ENCODE measurements at regions not wholly inside any gene's neighbourhood (a gene's known extent, or its start where the extent isn't known, plus 50 kb on each side); places are given as distances from the start of the nearest gene placed in this dataset.
"Not testable (repeated sequence)": the region's sequence is repeated elsewhere in the genome, so short reads cannot be mapped to it uniquely, and the experiment has no call there.

DNA sequence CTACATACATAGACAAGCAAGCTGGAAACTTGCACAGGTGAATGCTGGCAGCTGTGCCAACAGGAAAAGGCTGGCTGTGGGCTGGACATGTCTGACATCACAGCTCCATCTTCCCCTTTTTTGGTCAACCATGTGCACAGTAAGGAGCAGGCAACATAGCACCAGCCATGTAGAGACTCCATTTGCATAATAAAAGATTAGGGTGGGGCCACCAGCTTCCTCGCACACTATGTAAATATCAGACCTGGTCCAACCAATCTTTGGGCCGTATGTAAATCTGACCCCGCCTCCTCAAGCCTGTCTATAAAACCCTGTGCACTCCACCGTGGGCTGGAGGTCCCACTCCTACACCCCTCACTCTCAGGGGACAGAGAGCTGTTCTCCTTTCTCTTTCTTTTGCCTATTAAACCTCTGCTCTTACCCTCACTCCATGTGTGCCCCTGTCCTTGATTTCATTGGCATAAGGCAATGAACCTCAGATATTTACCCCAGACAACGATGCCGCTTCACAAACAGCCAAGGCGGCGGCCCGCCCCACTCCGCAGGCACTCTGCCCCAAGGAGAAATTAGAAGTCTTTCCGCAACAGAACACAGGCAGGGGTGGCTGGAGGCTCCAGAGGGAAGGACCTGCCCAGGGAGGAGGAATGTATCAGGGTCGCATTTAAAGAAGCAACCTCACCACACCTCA, 862.2 kb downstream of the TRIML1 start:
- TF ChIP-seq, protein P1, sequence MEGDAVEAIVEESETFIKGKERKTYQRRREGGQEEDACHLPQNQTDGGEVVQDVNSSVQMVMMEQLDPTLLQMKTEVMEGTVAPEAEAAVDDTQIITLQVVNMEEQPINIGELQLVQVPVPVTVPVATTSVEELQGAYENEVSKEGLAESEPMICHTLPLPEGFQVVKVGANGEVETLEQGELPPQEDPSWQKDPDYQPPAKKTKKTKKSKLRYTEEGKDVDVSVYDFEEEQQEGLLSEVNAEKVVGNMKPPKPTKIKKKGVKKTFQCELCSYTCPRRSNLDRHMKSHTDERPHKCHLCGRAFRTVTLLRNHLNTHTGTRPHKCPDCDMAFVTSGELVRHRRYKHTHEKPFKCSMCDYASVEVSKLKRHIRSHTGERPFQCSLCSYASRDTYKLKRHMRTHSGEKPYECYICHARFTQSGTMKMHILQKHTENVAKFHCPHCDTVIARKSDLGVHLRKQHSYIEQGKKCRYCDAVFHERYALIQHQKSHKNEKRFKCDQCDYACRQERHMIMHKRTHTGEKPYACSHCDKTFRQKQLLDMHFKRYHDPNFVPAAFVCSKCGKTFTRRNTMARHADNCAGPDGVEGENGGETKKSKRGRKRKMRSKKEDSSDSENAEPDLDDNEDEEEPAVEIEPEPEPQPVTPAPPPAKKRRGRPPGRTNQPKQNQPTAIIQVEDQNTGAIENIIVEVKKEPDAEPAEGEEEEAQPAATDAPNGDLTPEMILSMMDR (IDR thresholded peaks at IDR 0.05): no peak
- Mint-ChIP-seq H3K27me3 (no peaks in the 10 kb centered on the region), H3K4me1 (ENCODE audit: low read depth) (no peaks in the 10 kb centered on the region), H3K4me3 (no peak overlapping the region), H3K27ac (no peak overlapping the region), H3K36me3 (ENCODE audit: low read depth) (no peaks in the 10 kb centered on the region), H3K9me3 (peaks cover 7% of the 10 kb centered on the region)
- Histone ChIP-seq H3K36me3 (ENCODE audit: insufficient read depth, low read length) (no peaks in the 10 kb centered on the region), H3K9me3 (ENCODE audit: control insufficient read depth in 1 of 2, insufficient read depth in 1 of 2, low read length in 2 of 2) (peaks cover 5 to 12% of the 10 kb centered on the region in 2 experiments), H3K27ac (ENCODE audit: low read depth in 1 of 2, low read length in 2 of 2) (no peak overlapping the region), H3K4me1 (ENCODE audit: insufficient read depth, low read length) (no peaks in the 10 kb centered on the region), H3K4me3 (ENCODE audit: low read length) (no peak overlapping the region), H3K27me3 (ENCODE audit: control insufficient read depth in 1 of 2, insufficient read depth in 2 of 2, low read length in 2 of 2) (no peaks in the 10 kb centered on the region)
- DNase-seq: no peak
- ATAC-seq (ENCODE audit: poor library complexity): no peak
- intact Hi-C loops (cut with DNase I, micrococcal nuclease): no loop called here
- CTCF ChIA-PET: no interaction called here
- POLR2A ChIA-PET: interaction anchor here (0.7 kb wide), 1 partner anchor 109 kb away, joined by 3 read pairs; no protein-coding TSS in a partner anchor

DNA sequence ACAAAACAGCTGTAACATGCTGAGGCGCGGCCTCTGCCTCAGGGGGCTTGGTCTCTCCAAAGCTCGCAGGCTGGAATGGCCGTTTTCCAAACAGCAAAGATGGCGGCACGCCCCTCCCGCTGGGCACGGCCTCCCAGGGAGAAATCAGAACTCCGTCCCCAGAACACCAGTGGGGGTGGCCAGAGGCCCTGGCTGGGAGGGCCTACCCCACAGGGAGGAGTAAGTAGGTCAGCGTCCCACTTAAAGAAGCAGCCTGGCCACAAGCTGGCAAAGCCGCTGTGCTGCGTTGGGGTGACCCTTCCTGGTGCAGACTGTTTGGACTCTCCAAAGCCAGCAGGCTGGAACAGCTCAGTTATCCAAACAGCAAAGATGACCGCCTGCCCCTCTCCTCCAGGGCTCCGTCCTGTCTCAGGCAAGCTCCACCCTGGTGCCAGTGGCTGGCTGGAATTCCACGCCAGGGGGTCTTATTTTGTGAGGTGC, 862.8 kb downstream of the TRIML1 start:
- DNase-seq: no peak
- no peak overlapping the region for H3K4me3 ChIP-seq (ENCODE audit: low read length)
- intact Hi-C loops (cut with DNase I, micrococcal nuclease): no loop called here
- no peaks in the 10 kb centered on the region for H3K4me1 ChIP-seq (ENCODE audit: insufficient read depth, low read length)
- Mint-ChIP-seq H3K27me3 (no peaks in the 10 kb centered on the region), H3K4me1 (ENCODE audit: low read depth) (no peaks in the 10 kb centered on the region), H3K9me3 (peaks cover 3% of the 10 kb centered on the region), H3K27ac (no peak overlapping the region), H3K4me3 (no peak overlapping the region), H3K36me3 (ENCODE audit: low read depth) (no peaks in the 10 kb centered on the region)
- peaks cover 5 to 12% of the 10 kb centered on the region in 2 experiments for H3K9me3 ChIP-seq (ENCODE audit: control insufficient read depth in 1 of 2, insufficient read depth in 1 of 2, low read length in 2 of 2)
- POLR2A ChIA-PET: no interaction called here
- H3K27ac ChIP-seq (ENCODE audit: low read depth in 1 of 2, low read length in 2 of 2): no peak overlapping the region
- no peaks in the 10 kb centered on the region for H3K27me3 ChIP-seq (ENCODE audit: control insufficient read depth in 1 of 2, insufficient read depth in 2 of 2, low read length in 2 of 2)
- H3K36me3 ChIP-seq (ENCODE audit: insufficient read depth, low read length): no peaks in the 10 kb centered on the region
- ATAC-seq (ENCODE audit: poor library complexity): no peak
- CTCF ChIA-PET: no interaction called here
- TF ChIP-seq, protein P1 (IDR thresholded peaks at IDR 0.05): no peak

DNA sequence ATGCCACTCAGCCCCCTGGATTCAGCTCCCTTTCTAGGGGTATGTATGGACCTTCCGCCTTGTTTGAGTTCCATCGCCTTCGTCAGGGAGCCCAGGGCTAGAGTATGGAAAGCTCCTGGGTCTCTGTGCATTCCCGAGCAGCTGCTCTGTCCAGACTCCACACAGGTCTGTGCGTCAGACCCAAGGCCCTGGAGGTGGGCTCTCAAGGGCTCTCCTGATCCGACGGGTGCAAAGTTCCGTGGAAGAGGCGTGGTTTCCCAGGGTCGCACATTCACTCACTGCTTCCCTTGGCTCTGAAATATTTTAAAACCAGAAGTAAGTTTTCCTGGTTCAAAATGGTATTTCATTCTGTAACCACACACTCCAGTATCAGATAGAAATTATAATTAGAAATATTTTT, 863.2 kb downstream of the TRIML1 start:
- CTCF ChIA-PET: no interaction called here
- Histone ChIP-seq H3K36me3 (ENCODE audit: insufficient read depth, low read length) (no peaks in the 10 kb centered on the region), H3K4me1 (ENCODE audit: insufficient read depth, low read length) (no peaks in the 10 kb centered on the region), H3K9me3 (ENCODE audit: control insufficient read depth in 1 of 2, insufficient read depth in 1 of 2, low read length in 2 of 2) (peaks cover 5 to 12% of the 10 kb centered on the region in 2 experiments), H3K4me3 (ENCODE audit: low read length) (no peak overlapping the region), H3K27ac (ENCODE audit: low read depth in 1 of 2, low read length in 2 of 2) (no peak overlapping the region), H3K27me3 (ENCODE audit: control insufficient read depth in 1 of 2, insufficient read depth in 2 of 2, low read length in 2 of 2) (no peaks in the 10 kb centered on the region)
- ATAC-seq (ENCODE audit: poor library complexity) (no peak), DNase-seq (no peak)
- Mint-ChIP-seq H3K4me3 (no peak overlapping the region), H3K9me3 (peaks cover 3% of the 10 kb centered on the region), H3K27ac (no peak overlapping the region), H3K36me3 (ENCODE audit: low read depth) (no peaks in the 10 kb centered on the region), H3K4me1 (ENCODE audit: low read depth) (no peaks in the 10 kb centered on the region), H3K27me3 (no peaks in the 10 kb centered on the region)
- TF ChIP-seq, protein P1 (IDR thresholded peaks at IDR 0.05): no peak
- POLR2A ChIA-PET: no interaction called here
- intact Hi-C loops (cut with DNase I, micrococcal nuclease): no loop called here

DNA sequence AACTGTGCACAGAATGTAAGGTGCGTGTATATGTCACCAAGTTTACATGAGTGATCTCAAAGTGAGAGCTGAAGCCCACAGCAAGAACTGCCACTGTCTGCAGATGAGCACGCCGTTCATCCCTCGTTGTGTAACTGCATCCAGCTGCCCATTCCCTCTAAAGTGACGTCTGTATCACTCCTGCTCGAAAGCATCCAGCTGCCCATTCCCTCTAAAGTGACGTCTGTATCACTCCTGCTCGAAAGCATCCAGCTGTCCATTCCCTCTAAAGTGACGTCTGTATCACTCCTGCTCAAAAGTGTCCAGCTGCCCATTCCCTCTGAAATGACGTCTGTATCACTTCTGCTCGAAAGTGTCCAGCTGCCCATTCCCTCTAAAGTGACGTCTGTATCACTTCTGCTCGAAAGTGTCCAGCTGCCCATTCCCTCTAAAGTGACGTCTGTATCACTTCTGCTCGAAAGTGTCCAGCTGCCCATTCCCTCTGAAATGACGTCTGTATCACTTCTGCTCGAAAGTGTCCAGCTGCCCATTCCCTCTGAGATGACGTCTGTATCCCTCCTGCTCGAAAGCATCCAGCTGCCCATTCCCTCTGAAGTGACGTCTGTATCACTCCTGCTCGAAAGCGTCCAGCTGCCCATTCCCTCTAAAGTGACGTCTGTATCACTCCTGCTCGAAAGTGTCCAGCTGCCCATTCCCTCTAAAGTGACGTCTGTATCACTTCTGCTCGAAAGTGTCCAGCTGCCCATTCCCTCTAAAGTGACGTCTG, 871.4 kb downstream of the TRIML1 start:
- H3K27me3 Mint-ChIP-seq; H3K4me1 ChIP-seq (ENCODE audit: insufficient read depth, low read length); H3K4me1 Mint-ChIP-seq (ENCODE audit: low read depth); H3K9me3 ChIP-seq (ENCODE audit: control insufficient read depth in 1 of 2, insufficient read depth in 1 of 2, low read length in 2 of 2); DNase-seq; H3K36me3 ChIP-seq (ENCODE audit: insufficient read depth, low read length); H3K27ac Mint-ChIP-seq; H3K4me3 ChIP-seq (ENCODE audit: low read length); H3K27ac ChIP-seq (ENCODE audit: low read depth in 1 of 2, low read length in 2 of 2); POLR2A ChIA-PET; H3K9me3 Mint-ChIP-seq; H3K27me3 ChIP-seq (ENCODE audit: control insufficient read depth in 1 of 2, insufficient read depth in 2 of 2, low read length in 2 of 2); intact Hi-C loops (cut with DNase I, micrococcal nuclease); ATAC-seq (ENCODE audit: poor library complexity); H3K4me3 Mint-ChIP-seq; H3K36me3 Mint-ChIP-seq (ENCODE audit: low read depth); CTCF ChIA-PET: not testable (repeated sequence)

Measured in CD4-positive, alpha-beta T cell (primary cell).